Fibroblast of villous mesenchyme (primary cell): ENCODE measurements at regions not wholly inside any gene's neighbourhood (a gene's known extent, or its start where the extent isn't known, plus 50 kb on each side); places are given as distances from the start of the nearest gene placed in this dataset.

Experiments
- DNase-seq: peaks from one replicate; pipeline ENCODE4 v3.0.0-alpha.2; 2010; ENCODE audit warnings: low read depth
- H3K4me3 ChIP-seq: 2 replicates; pipeline ENCODE4 v1.5.1; 2011; ENCODE audit warnings: low read depth, mild to moderate bottlenecking, low read length
- CTCF ChIP-seq: IDR thresholded peaks from 2 replicates; pipeline ENCODE4 v1.5.1; 2012; ENCODE audit warnings: low read depth, mild to moderate bottlenecking, low read length; ENCODE audit not compliant: insufficient read depth

DNA sequence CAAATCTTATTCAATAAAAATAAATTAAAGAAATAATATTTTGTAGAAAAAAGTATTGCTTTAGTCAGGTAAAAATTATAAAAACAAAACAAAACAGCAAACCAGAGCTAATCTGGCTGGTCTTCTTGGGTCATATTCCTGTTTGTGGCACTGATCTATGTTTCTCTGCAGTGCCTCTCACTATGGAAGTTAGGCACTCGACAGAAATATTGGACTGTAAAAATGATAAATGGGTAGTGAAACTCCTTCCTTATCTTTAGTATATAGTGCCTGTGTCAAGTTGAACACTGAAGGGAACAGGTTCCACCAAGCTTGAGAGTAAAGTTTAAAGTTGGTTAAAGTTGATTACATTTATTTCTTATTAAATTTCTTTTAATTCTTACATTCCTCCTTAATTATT is 1195.6 kb upstream of the GBE1 start:
- no peak overlapping the region for H3K4me3 ChIP-seq
- no peak for DNase-seq
- TF ChIP-seq CTCF = no peak

DNA sequence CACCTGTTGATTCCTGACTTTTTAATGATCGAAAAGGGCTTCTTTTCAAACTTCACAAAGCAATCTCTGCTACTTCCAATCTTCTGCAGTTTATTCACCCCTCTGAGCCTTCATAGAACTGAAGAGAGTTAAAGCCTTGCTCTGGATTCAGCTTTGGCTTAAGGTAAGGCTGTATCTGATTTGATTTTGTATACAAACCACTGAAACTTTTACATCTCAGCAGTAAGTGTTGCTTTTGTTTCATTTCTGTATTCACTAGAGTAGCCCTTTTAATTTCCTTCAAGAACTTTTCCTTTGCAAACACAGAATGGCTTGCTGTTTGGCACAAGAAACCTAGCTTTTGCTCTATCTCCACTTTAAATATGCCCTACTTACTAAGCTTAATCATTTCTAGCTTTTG is 1193.0 kb upstream of the GBE1 start:
- no peak overlapping the region for H3K4me3 ChIP-seq
- no peak for DNase-seq
- no peak for TF ChIP-seq CTCF

DNA sequence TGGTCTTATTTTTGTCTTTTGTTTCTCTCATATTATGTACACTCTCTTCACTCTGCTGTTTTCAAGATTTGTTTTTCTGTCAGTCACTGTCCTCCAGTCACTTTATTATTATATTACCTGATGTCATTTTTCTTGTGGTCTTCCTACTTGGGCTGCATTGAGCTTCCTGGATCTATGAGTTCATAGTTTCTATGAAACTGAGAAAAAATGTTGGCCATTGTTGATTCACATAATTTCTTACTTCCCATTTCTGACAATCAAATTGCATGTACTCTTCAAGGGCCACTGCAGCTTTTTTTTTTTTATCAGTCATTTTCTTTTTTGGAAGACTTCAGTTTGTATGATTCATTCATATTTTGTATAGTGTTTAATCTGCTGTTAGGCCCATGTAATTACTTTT is 1180.6 kb upstream of the GBE1 start:
- H3K4me3 ChIP-seq = no peak overlapping the region
- no peak for DNase-seq
- no peak for TF ChIP-seq CTCF

GRCh38 chr3:82940124-82940523 is 1178.7 kb upstream of the GBE1 start:
- no peak for TF ChIP-seq CTCF
- DNase-seq = no peak
- H3K4me3 ChIP-seq = no peak overlapping the region

DNA sequence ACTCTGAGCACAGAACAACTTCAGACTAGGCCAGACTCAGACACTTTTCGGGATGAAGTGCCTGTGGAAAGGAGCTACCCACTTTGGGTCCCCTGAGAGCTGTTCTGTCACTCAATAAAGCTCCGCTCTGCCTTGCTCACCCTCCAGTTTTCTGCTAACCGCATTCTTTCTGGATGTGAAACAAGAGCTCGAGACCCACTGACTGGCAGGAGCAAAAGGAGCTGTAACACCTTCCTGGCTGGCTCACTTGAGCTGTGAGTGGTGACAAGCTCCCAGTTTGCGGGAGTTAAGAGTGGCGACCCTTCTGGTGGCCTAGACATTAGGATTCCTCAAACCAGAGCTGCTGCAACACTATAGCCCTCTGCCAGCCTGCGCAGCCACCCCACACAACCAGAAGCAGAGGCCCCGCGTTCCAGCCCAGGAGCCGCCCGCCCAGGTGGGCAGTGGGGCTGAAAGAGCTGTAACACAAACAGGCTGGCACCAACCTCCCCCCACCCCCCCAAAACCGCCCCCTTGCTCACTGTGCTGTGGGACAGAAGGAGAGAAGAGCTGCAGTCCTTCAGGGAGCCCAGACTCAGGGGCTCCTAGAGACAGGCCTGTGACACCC is 1178.1 kb upstream of the GBE1 start:
- no peak overlapping the region for H3K4me3 ChIP-seq
- no peak for TF ChIP-seq CTCF
- no peak for DNase-seq

DNA sequence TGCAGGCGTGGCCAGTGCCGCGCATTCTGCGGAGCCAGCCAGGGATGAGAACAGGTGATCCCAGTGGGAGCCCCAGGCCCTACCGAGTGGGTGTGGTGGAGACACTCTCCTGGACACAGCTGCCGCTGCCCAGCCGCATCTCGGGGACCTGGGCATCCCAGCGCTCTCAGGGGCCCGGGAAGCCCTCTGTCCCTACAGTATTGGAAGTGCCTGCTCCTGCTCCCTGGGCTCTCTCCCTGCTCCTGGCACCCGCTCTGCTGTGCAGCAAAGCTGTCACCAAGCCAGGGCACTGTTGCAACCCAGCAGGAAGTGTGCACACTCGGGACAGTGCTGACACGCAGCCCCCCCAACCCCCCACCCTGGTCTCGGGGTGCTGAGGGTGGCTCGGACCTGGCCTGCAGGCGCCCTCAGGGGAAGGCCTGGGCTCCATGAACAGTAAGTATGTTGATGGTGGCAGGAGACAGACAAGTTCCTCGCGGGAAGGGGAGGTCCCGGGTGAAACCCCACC is 1177.4 kb upstream of the GBE1 start:
- TF ChIP-seq CTCF = no peak
- no peak overlapping the region for H3K4me3 ChIP-seq
- DNase-seq = no peak
